Spleen (tissue), 11 donors: ENCODE measurements at regions not wholly inside any gene's neighbourhood (a gene's known extent, or its start where the extent isn't known, plus 50 kb on each side); places are given as distances from the start of the nearest gene placed in this dataset.

Experiments used
- DNase-seq: peaks from one replicate; pipeline ENCODE4 v3.0.0-alpha.2; 2020
- H3K27ac ChIP-seq, 8 donors: fragments of 200-600 bp; sonication (generic) in 7 of 8; 1 replicate in 4 of 8; 2 replicates in 4 of 8; pipeline versions ENCODE4 v1.5.0 to v1.8.0; 2016 to 2021; ENCODE audit warnings: inconsistent platforms in 4 of 8, mild to moderate bottlenecking in 4 of 8, moderate library complexity in 1 of 8
- H3K27me3 ChIP-seq, 7 donors: fragments of 200-600 bp; sonication (generic) in 6 of 7; replicated peaks in 1 of 7; 1 replicate in 4 of 7; 2 replicates in 3 of 7; pipeline versions ENCODE4 v1.5.0 to v1.8.0; 2016 to 2021; ENCODE audit warnings: inconsistent platforms in 3 of 7, mild to moderate bottlenecking in 1 of 7
- H3K36me3 ChIP-seq, 6 donors: fragments of 200-600 bp; sonication (generic) in 5 of 6; 1 replicate in 4 of 6; 2 replicates in 2 of 6; pipeline versions ENCODE4 v1.5.0 to v1.8.0; 2016 to 2021; ENCODE audit warnings: inconsistent platforms in 2 of 6
- H3K4me1 ChIP-seq, 6 donors: fragments of 200-600 bp; sonication (generic) in 5 of 6; 1 replicate in 3 of 6; 2 replicates in 3 of 6; pipeline versions ENCODE4 v1.5.0 to v1.8.0; 2016 to 2021; ENCODE audit warnings: inconsistent platforms in 3 of 6
- H3K4me3 ChIP-seq, 8 donors: fragments of 200-600 bp; sonication (generic) in 7 of 8; 1 replicate in 4 of 8; 2 replicates in 4 of 8; pipeline versions ENCODE4 v1.5.0 to v1.8.0; 2016 to 2021; ENCODE audit warnings: inconsistent platforms in 4 of 8, mild to moderate bottlenecking in 4 of 8, moderate library complexity in 2 of 8
- H3K9me3 ChIP-seq, 8 donors: fragments of 200-600 bp; sonication (generic) in 7 of 8; 1 replicate in 4 of 8; 2 replicates in 4 of 8; pipeline versions ENCODE4 v1.5.0 to v1.8.0; 2016 to 2021; ENCODE audit warnings: inconsistent platforms in 4 of 8
- CTCF ChIP-seq, 11 experiments: fragments of 200-600 bp in 7 of 11; fragments of 450-650 bp in 4 of 11; sonication (generic) in 4 of 11; IDR thresholded peaks in 8 of 11; conservative IDR thresholded peaks in 3 of 11; 1 replicate in 7 of 11; 2 replicates in 4 of 11; pipeline versions ENCODE4 v1.4.0 to v1.8.0; 2016 to 2021; ENCODE audit warnings: antibody characterized with exemption in 11 of 11, inconsistent platforms in 4 of 11, mild to moderate bottlenecking in 1 of 11
- POLR2A ChIP-seq, 3 donors: fragments of 450-650 bp; IDR thresholded peaks; one replicate each; pipeline ENCODE4 v1.5.1; 2017; ENCODE audit warnings: antibody characterized with exemption in 3 of 3, mild to moderate bottlenecking in 1 of 3
- POLR2AphosphoS5 ChIP-seq, 3 donors: sonication (generic); formaldehyde crosslinking; IDR thresholded peaks; one replicate each; pipeline ENCODE4 v1.5.1; 2017; ENCODE audit warnings: antibody characterized with exemption in 3 of 3
- WGBS, 5 donors: extraction: QIAGEN DNeasy Blood & Tissue Kit in 3 of 5; methylation state at CpG; one replicate each; pipeline versions ENCODE4 v1.1.5 to v1.1.7; 2013 to 2018; 5-methylcytosine and 5-hydroxymethylcytosine counted together
- intact Hi-C: fragments of 100-400 bp; cut with DNase I; formaldehyde crosslinking; loops from one replicate; pipeline ENCODE4 v1.15.0; 2023; ENCODE audit warnings: low total_unique reads
- donor health status: healthy with polysubstance abuse.
- donor health status: DM: no; HTN: no; CAD: no; lungs with moderate emphysema.
- donor health status: DM: no; HTN: no; CAD: no.
- donor health status: Bipolar disorder and iron deficiency.
- donor health status: healthy.
- donor health status: DM: no; HTN: no; CAD: no.
- donor health status: DM: yes; HTN: yes; CAD: no.

GRCh38 chr2:129092956-129093355 lies 774.3 kb upstream of the HS6ST1 start:
- no peaks in the 10 kb centered on the region for H3K4me1 ChIP-seq
- no peaks in the 10 kb centered on the region for H3K36me3 ChIP-seq
- H3K4me3 ChIP-seq: no peak overlapping the region
- H3K9me3 ChIP-seq: no peaks in the 10 kb centered on the region
- intact Hi-C loops: no loop called here
- no peaks in the 10 kb centered on the region for H3K27me3 ChIP-seq
- no peak for TF ChIP-seq POLR2A (IDR thresholded peaks at IDR 0.05)
- no peak for TF ChIP-seq CTCF (IDR thresholded peaks at IDR 0.05 in 8 of 11, conservative IDR thresholded peaks at IDR 0.05 in 3 of 11)
- TF ChIP-seq POLR2AphosphoS5 (IDR thresholded peaks at IDR 0.05): no peak
- whole genome bisulfite sequencing, 5 donors: 90 to 94% (median 91%) methylated on average over 5 of the region's 5 CpGs
- no peak overlapping the region for H3K27ac ChIP-seq
- no peak for DNase-seq

GRCh38 chr2:129101186-129101585 lies 782.5 kb upstream of the HS6ST1 start:
- H3K4me1 ChIP-seq: peaks cover 0 to 12% (median 0%) of the 10 kb centered on the region in 6 donors
- WGBS, 5 donors: 64 to 86% (median 71%) methylated on average over 2 of the region's 2 CpGs
- TF ChIP-seq POLR2A (IDR thresholded peaks at IDR 0.05) (no peak), POLR2AphosphoS5 (IDR thresholded peaks at IDR 0.05) (no peak), CTCF (IDR thresholded peaks at IDR 0.05 in 8 of 11, conservative IDR thresholded peaks at IDR 0.05 in 3 of 11) (no peak)
- H3K27me3 ChIP-seq: no peaks in the 10 kb centered on the region
- no peaks in the 10 kb centered on the region for H3K9me3 ChIP-seq
- no peaks in the 10 kb centered on the region for H3K36me3 ChIP-seq
- intact Hi-C loops: no loop called here
- H3K4me3 ChIP-seq: no peak overlapping the region
- DNase-seq: no peak
- no peak overlapping the region for H3K27ac ChIP-seq

- WGBS, 5 donors: 81 to 90% (median 88%) methylated on average over 12 to 13 of the region's 13 CpGs
- no peak overlapping the region for H3K4me3 ChIP-seq
- no peaks in the 10 kb centered on the region for H3K27me3 ChIP-seq
- no peaks in the 10 kb centered on the region for H3K36me3 ChIP-seq
- no peak for DNase-seq
- H3K27ac ChIP-seq: no peak overlapping the region
- peaks cover 0 to 12% (median 0%) of the 10 kb centered on the region in 6 donors for H3K4me1 ChIP-seq
- TF ChIP-seq CTCF (IDR thresholded peaks at IDR 0.05 in 8 of 11, conservative IDR thresholded peaks at IDR 0.05 in 3 of 11) (no peak), POLR2A (IDR thresholded peaks at IDR 0.05) (no peak), POLR2AphosphoS5 (IDR thresholded peaks at IDR 0.05) (no peak)
- H3K9me3 ChIP-seq: no peaks in the 10 kb centered on the region
- intact Hi-C loops: no loop called here
Observed at GRCh38 chr2:129103936-129104878, 785.5 kb upstream of the HS6ST1 start.

GRCh38 chr2:129112181-129112580 lies 793.5 kb upstream of the HS6ST1 start:
- no peaks in the 10 kb centered on the region for H3K36me3 ChIP-seq
- DNase-seq: no peak
- H3K27ac ChIP-seq: no peak overlapping the region
- TF ChIP-seq CTCF (IDR thresholded peaks at IDR 0.05 in 8 of 11, conservative IDR thresholded peaks at IDR 0.05 in 3 of 11) (no peak), POLR2A (IDR thresholded peaks at IDR 0.05) (no peak), POLR2AphosphoS5 (IDR thresholded peaks at IDR 0.05) (no peak)
- H3K9me3 ChIP-seq: no peaks in the 10 kb centered on the region
- intact Hi-C loops: no loop called here
- no peak overlapping the region for H3K4me3 ChIP-seq
- no peaks in the 10 kb centered on the region for H3K27me3 ChIP-seq
- WGBS, 5 donors: 87 to 95% (median 89%) methylated on average over 6 of the region's 6 CpGs
- H3K4me1 ChIP-seq: no peaks in the 10 kb centered on the region
